GM12874 (cell line): ENCODE measurements at regions not wholly inside any gene's neighbourhood (a gene's known extent, or its start where the extent isn't known, plus 50 kb on each side); places are given as distances from the start of the nearest gene placed in this dataset.

Experiments
- CTCF ChIP-seq: IDR thresholded peaks from 2 replicates; pipeline ENCODE4 v1.5.1; 2011; ENCODE audit warnings: low read depth, mild to moderate bottlenecking, control low read depth, low read length, moderate library complexity; ENCODE audit not compliant: insufficient read depth

- peak; percentile 31 for TF ChIP-seq CTCF
These were observed 533.3 kb downstream of the OMA1 start for GRCh38 chr1:58013237-58013636.

GRCh38 chr1:58011978-58012377 lies 534.5 kb downstream of the OMA1 start:
- no peak for TF ChIP-seq CTCF

- no peak for TF ChIP-seq CTCF
These were observed 540.0 kb downstream of the OMA1 start for GRCh38 chr1:58006421-58007046.

- TF ChIP-seq CTCF: no peak
These were observed 541.3 kb downstream of the OMA1 start for GRCh38 chr1:58005212-58005611.

GRCh38 chr1:58003988-58004387 lies 542.5 kb downstream of the OMA1 start:
- no peak for TF ChIP-seq CTCF

GRCh38 chr1:58003059-58003458 lies 543.5 kb downstream of the OMA1 start:
- no peak for TF ChIP-seq CTCF

GRCh38 chr1:58000821-58001220 lies 545.7 kb downstream of the OMA1 start:
- TF ChIP-seq CTCF: no peak
